Loucy (cell line): ENCODE measurements at regions not wholly inside any gene's neighbourhood (a gene's known extent, or its start where the extent isn't known, plus 50 kb on each side); places are given as distances from the start of the nearest gene placed in this dataset.

Experiments used
- H2AFZ ChIP-seq: fragments of 200-600 bp; sonication (generic); 2 replicates; pipeline ENCODE4 v1.6.0; 2016; ENCODE audit warnings: antibody characterized with exemption, mild to moderate bottlenecking, low read length, moderate library complexity
- H3F3A ChIP-seq: fragments of 200-600 bp; 2 replicates; pipeline ENCODE4 v1.6.0; 2016; ENCODE audit warnings: antibody characterized with exemption, low read depth, mild to moderate bottlenecking
- H3K27me3 ChIP-seq: fragments of 200-600 bp; sonication (generic); 2 replicates; pipeline ENCODE4 v1.6.1; 2014; ENCODE audit warnings: low read length, mild to moderate bottlenecking; ENCODE audit not compliant: insufficient read depth, poor library complexity, severe bottlenecking
- H3K36me3 ChIP-seq: fragments of 200-600 bp; sonication (generic); 2 replicates; pipeline ENCODE4 v1.6.1; 2016; ENCODE audit warnings: low read length; ENCODE audit not compliant: insufficient read depth
- H3K4me1 ChIP-seq: fragments of 200-600 bp; sonication (generic); 2 replicates; pipeline ENCODE4 v1.5.1; 2014; ENCODE audit warnings: low read length, mild to moderate bottlenecking; ENCODE audit not compliant: insufficient read depth, poor library complexity, severe bottlenecking
- H3K4me2 ChIP-seq: fragments of 200-600 bp; sonication (generic); 2 replicates; pipeline ENCODE4 v1.6.0; 2014; ENCODE audit warnings: antibody characterized with exemption, low read length, low read depth, mild to moderate bottlenecking; ENCODE audit not compliant: poor library complexity, severe bottlenecking
- H3K4me3 ChIP-seq: fragments of 200-600 bp; sonication (generic); 2 replicates; pipeline ENCODE4 v1.5.1; 2014; ENCODE audit warnings: low read length, mild to moderate bottlenecking, mixed read lengths; ENCODE audit not compliant: poor library complexity, severe bottlenecking
- H3K79me2 ChIP-seq: fragments of 200-600 bp; sonication (generic); 2 replicates; pipeline ENCODE4 v1.6.1; 2014; ENCODE audit warnings: low read length; ENCODE audit not compliant: insufficient read depth
- H3K9ac ChIP-seq: fragments of 200-600 bp; sonication (generic); 2 replicates; pipeline ENCODE4 v1.6.0; 2014; ENCODE audit warnings: mild to moderate bottlenecking, low read depth, low read length, moderate library complexity; ENCODE audit not compliant: poor library complexity, severe bottlenecking
- H3K9me2 ChIP-seq: fragments of 200-600 bp; sonication (generic); replicated peaks from 2 replicates; pipeline ENCODE4 v1.6.1; 2016; ENCODE audit warnings: low read depth, low read length, mixed read lengths
- H3K9me3 ChIP-seq: fragments of 200-600 bp; sonication (generic); 2 replicates; pipeline ENCODE4 v1.6.1; 2014; ENCODE audit warnings: mild to moderate bottlenecking, antibody characterized with exemption, low read length, low read depth; ENCODE audit not compliant: insufficient read depth
- H4K20me1 ChIP-seq: fragments of 200-600 bp; sonication (generic); 2 replicates; pipeline ENCODE4 v1.6.0; 2014; ENCODE audit warnings: antibody characterized with exemption, low read length, mild to moderate bottlenecking; ENCODE audit not compliant: insufficient read depth, poor library complexity, severe bottlenecking
- CTCF ChIP-seq: fragments of 200-600 bp; sonication (generic); conservative IDR thresholded peaks from 2 replicates; pipeline ENCODE4 v1.5.1; 2014; ENCODE audit warnings: mild to moderate bottlenecking, antibody characterized with exemption, low read length
- EZH2phosphoT487 ChIP-seq: fragments of 200-600 bp; IDR thresholded peaks from 2 replicates; pipeline ENCODE4 v1.6.1; 2018; ENCODE audit warnings: antibody characterized with exemption, mild to moderate bottlenecking, moderate library complexity, borderline replicate concordance

GRCh38 chr4:189301692-189302091 is 639.0 kb upstream of the FRG1 start:
- H3K9me2 ChIP-seq = no peaks in the 10 kb centered on the region
- TF ChIP-seq CTCF (no peak), EZH2phosphoT487 (no peak)
- H3K4me3 ChIP-seq = no peak overlapping the region
- no peaks in the 10 kb centered on the region for H3K36me3 ChIP-seq
- no peaks in the 10 kb centered on the region for H4K20me1 ChIP-seq
- no peaks in the 10 kb centered on the region for H3K9me3 ChIP-seq
- no peaks in the 10 kb centered on the region for H3F3A ChIP-seq
- peaks cover 16% of the 10 kb centered on the region for H3K4me1 ChIP-seq
- H3K79me2 ChIP-seq = no peaks in the 10 kb centered on the region
- no peaks in the 10 kb centered on the region for H3K27me3 ChIP-seq
- no peak overlapping the region; the same call in 1 of the 2 replicates for H2AFZ ChIP-seq
- H3K4me2 ChIP-seq = no peak overlapping the region
- no peak overlapping the region for H3K9ac ChIP-seq

- Histone ChIP-seq H3K4me2 (no peak overlapping the region), H3K36me3 (no peaks in the 10 kb centered on the region), H3K79me2 (no peaks in the 10 kb centered on the region), H3K4me3 (no peak overlapping the region), H3K9me3 (no peaks in the 10 kb centered on the region), H3K9me2 (no peaks in the 10 kb centered on the region), H3K4me1 (peaks cover 16% of the 10 kb centered on the region), H4K20me1 (no peaks in the 10 kb centered on the region), H2AFZ (no peak overlapping the region), H3K27me3 (no peaks in the 10 kb centered on the region), H3K9ac (no peak overlapping the region), H3F3A (no peaks in the 10 kb centered on the region)
- no peak for TF ChIP-seq CTCF
- TF ChIP-seq EZH2phosphoT487 = no peak
These were observed 638.0 kb upstream of the FRG1 start for GRCh38 chr4:189302719-189303118.

- H3K27me3 ChIP-seq = no peaks in the 10 kb centered on the region
- H3K9me2 ChIP-seq = no peaks in the 10 kb centered on the region
- TF ChIP-seq EZH2phosphoT487 (no peak), CTCF (no peak)
- no peak overlapping the region for H3K4me3 ChIP-seq
- H3K9ac ChIP-seq = no peak overlapping the region
- no peaks in the 10 kb centered on the region for H3F3A ChIP-seq
- no peaks in the 10 kb centered on the region for H3K36me3 ChIP-seq
- no peaks in the 10 kb centered on the region for H3K9me3 ChIP-seq
- no peak overlapping the region for H2AFZ ChIP-seq
- H4K20me1 ChIP-seq = no peaks in the 10 kb centered on the region
- H3K4me1 ChIP-seq = peaks cover 16% of the 10 kb centered on the region
- H3K4me2 ChIP-seq = no peak overlapping the region
- H3K79me2 ChIP-seq = no peaks in the 10 kb centered on the region
These were observed 636.5 kb upstream of the FRG1 start for GRCh38 chr4:189304167-189304566.
